Trophoblast cell (in vitro differentiated cells and primary cell): ENCODE measurements at regions not wholly inside any gene's neighbourhood (a gene's known extent, or its start where the extent isn't known, plus 50 kb on each side); places are given as distances from the start of the nearest gene placed in this dataset.

Source experiments
- DNase-seq, 2 donors: peaks; one replicate each; pipeline ENCODE4 v3.0.0-alpha.2; 2016
- H2AFZ ChIP-seq: 2 replicates; pipeline ENCODE4 v1.6.1; 2013; ENCODE audit warnings: low read length, moderate library complexity, mild to moderate bottlenecking; ENCODE audit not compliant: insufficient read depth, poor library complexity
- H2AK5ac ChIP-seq: 2 replicates; pipeline ENCODE4 v1.6.1; 2013; ENCODE audit warnings: mild to moderate bottlenecking, low read length
- H2BK120ac ChIP-seq: 2 replicates; pipeline ENCODE4 v1.6.1; 2013; ENCODE audit warnings: low read length, mild to moderate bottlenecking, moderate library complexity; ENCODE audit not compliant: insufficient read depth, poor library complexity
- H2BK12ac ChIP-seq: 2 replicates; pipeline ENCODE4 v1.6.1; 2013; ENCODE audit warnings: mild to moderate bottlenecking, low read length, moderate library complexity
- H2BK5ac ChIP-seq: 2 replicates; pipeline ENCODE4 v1.6.1; 2013; ENCODE audit warnings: low read length, low read depth, moderate library complexity, mild to moderate bottlenecking; ENCODE audit not compliant: poor library complexity
- H3K14ac ChIP-seq: 2 replicates; pipeline ENCODE4 v1.6.1; 2013; ENCODE audit warnings: mild to moderate bottlenecking, low read length
- H3K18ac ChIP-seq: 2 replicates; pipeline ENCODE4 v1.6.1; 2013; ENCODE audit warnings: mild to moderate bottlenecking, low read length
- H3K23ac ChIP-seq: 2 replicates; pipeline ENCODE4 v1.6.1; 2013; ENCODE audit warnings: low read length
- H3K27ac ChIP-seq: 2 replicates; pipeline ENCODE4 v1.5.1; 2013; ENCODE audit warnings: low read depth, mild to moderate bottlenecking, inconsistent platforms, low read length, moderate library complexity
- H3K27me3 ChIP-seq: 2 replicates; pipeline ENCODE4 v1.6.1; 2013; ENCODE audit warnings: inconsistent platforms, mild to moderate bottlenecking, low read length, moderate library complexity; ENCODE audit not compliant: insufficient read depth
- H3K36me3 ChIP-seq, 2 experiments: 1 replicate in 1 of 2; 2 replicates in 1 of 2; pipeline ENCODE4 v1.6.1; 2013; ENCODE audit warnings: low read length in 2 of 2, mild to moderate bottlenecking in 2 of 2, moderate library complexity in 1 of 2; ENCODE audit not compliant: insufficient read depth in 2 of 2, control insufficient read depth in 1 of 2
- H3K4ac ChIP-seq: 2 replicates; pipeline ENCODE4 v1.6.1; 2013; ENCODE audit warnings: low read depth, mild to moderate bottlenecking, low read length, moderate library complexity
- H3K4me1 ChIP-seq, 2 experiments: 1 replicate in 1 of 2; 2 replicates in 1 of 2; pipeline ENCODE4 v1.6.1; 2013; ENCODE audit warnings: low read length in 2 of 2, mild to moderate bottlenecking in 2 of 2, moderate library complexity in 1 of 2; ENCODE audit not compliant: insufficient read depth in 2 of 2, control insufficient read depth in 1 of 2
- H3K4me2 ChIP-seq: 2 replicates; pipeline ENCODE4 v1.6.1; 2013; ENCODE audit warnings: inconsistent platforms, mild to moderate bottlenecking, low read length, moderate library complexity
- H3K4me3 ChIP-seq: 2 replicates; pipeline ENCODE4 v1.5.1; 2013; ENCODE audit warnings: mild to moderate bottlenecking, low read depth, low read length, inconsistent platforms
- H3K79me1 ChIP-seq: one replicate; pipeline ENCODE4 v1.6.1; 2013; ENCODE audit warnings: low read length
- H3K79me2 ChIP-seq: 2 replicates; pipeline ENCODE4 v1.6.1; 2013; ENCODE audit warnings: low read length, mild to moderate bottlenecking; ENCODE audit not compliant: control insufficient read depth, insufficient read depth, poor library complexity
- H3K9ac ChIP-seq: 2 replicates; pipeline ENCODE4 v1.6.1; 2013; ENCODE audit warnings: mild to moderate bottlenecking, low read length
- H3K9me3 ChIP-seq: 2 replicates; pipeline ENCODE4 v1.6.1; 2013; ENCODE audit warnings: low read depth, mild to moderate bottlenecking, control low read depth, inconsistent platforms, low read length; ENCODE audit not compliant: insufficient read depth
- H4K12ac ChIP-seq: 2 replicates; pipeline ENCODE4 v1.6.1; 2013; ENCODE audit warnings: low read depth, mild to moderate bottlenecking, low read length, moderate library complexity
- H4K8ac ChIP-seq: 2 replicates; pipeline ENCODE4 v1.6.1; 2013; ENCODE audit warnings: low read depth, mild to moderate bottlenecking, low read length, moderate library complexity
- H4K91ac ChIP-seq: one replicate; pipeline ENCODE4 v1.6.1; 2013; ENCODE audit warnings: low read depth, mild to moderate bottlenecking, low read length, moderate library complexity
- WGBS: extraction: QIAGEN DNeasy Blood & Tissue Kit; methylation state at CpG from one replicate; pipeline ENCODE4 v1.1.7; 2013; ENCODE audit warnings: missing lambda C conversion rate; ENCODE audit not compliant: insufficient read length, insufficient coverage; ENCODE audit errors: extremely low coverage; 5-methylcytosine and 5-hydroxymethylcytosine counted together

GRCh38 chr6:139882234-139882633 is 507.8 kb upstream of the CITED2 start:
- no peak overlapping the region for H2AFZ ChIP-seq
- peak overlapping the region; percentile 6 for H3K4me2 ChIP-seq
- no peak overlapping the region for H4K8ac ChIP-seq
- H3K27ac ChIP-seq = peak overlapping the region; percentile 71
- no peaks in the 10 kb centered on the region for H3K27me3 ChIP-seq
- whole genome bisulfite sequencing = no CpG with 5 or more reads among the region's 6 CpGs
- H2AK5ac ChIP-seq = no peak overlapping the region
- H3K9ac ChIP-seq = no peak overlapping the region
- peaks cover 10% of the 10 kb centered on the region for H3K79me1 ChIP-seq
- no peaks in the 10 kb centered on the region for H3K9me3 ChIP-seq
- peaks cover 3 to 7% of the 10 kb centered on the region in 2 experiments for H3K4me1 ChIP-seq
- H2BK12ac ChIP-seq = no peak overlapping the region
- no peak overlapping the region for H3K18ac ChIP-seq
- H3K14ac ChIP-seq = no peak overlapping the region
- no peak overlapping the region for H3K4me3 ChIP-seq
- no peak overlapping the region for H2BK120ac ChIP-seq
- no peaks in the 10 kb centered on the region for H3K79me2 ChIP-seq
- H3K23ac ChIP-seq = no peak overlapping the region
- no peak overlapping the region for H3K4ac ChIP-seq
- no peaks in the 10 kb centered on the region for H3K36me3 ChIP-seq
- no peak for DNase-seq
- no peak overlapping the region for H4K91ac ChIP-seq
- H2BK5ac ChIP-seq = peak overlapping the region; percentile 49
- H4K12ac ChIP-seq = no peak overlapping the region

- H3K27ac ChIP-seq = peak overlapping the region; percentile 71
- no peak overlapping the region for H3K9ac ChIP-seq
- no peak overlapping the region for H3K23ac ChIP-seq
- no peak overlapping the region for H3K4me3 ChIP-seq
- H3K4me2 ChIP-seq = no peak overlapping the region
- WGBS = no CpG with 5 or more reads among the region's 2 CpGs
- H3K4me1 ChIP-seq = peaks cover 3 to 7% of the 10 kb centered on the region in 2 experiments
- peak overlapping the region; percentile 49 for H2BK5ac ChIP-seq
- H3K79me1 ChIP-seq = peaks cover 10% of the 10 kb centered on the region
- peak overlapping the region; percentile 76 for H4K8ac ChIP-seq
- peak overlapping the region; percentile 80 for H4K91ac ChIP-seq
- no peaks in the 10 kb centered on the region for H3K27me3 ChIP-seq
- no peak overlapping the region for H2AFZ ChIP-seq
- no peaks in the 10 kb centered on the region for H3K79me2 ChIP-seq
- H3K4ac ChIP-seq = no peak overlapping the region
- H4K12ac ChIP-seq = no peak overlapping the region
- H2AK5ac ChIP-seq = no peak overlapping the region
- DNase-seq = peak in 1 of 2 donors; percentile 47
- H3K9me3 ChIP-seq = no peaks in the 10 kb centered on the region
- no peak overlapping the region for H3K18ac ChIP-seq
- no peaks in the 10 kb centered on the region for H3K36me3 ChIP-seq
- H2BK120ac ChIP-seq = peak overlapping the region; percentile 77
- peak overlapping the region; percentile 86 for H2BK12ac ChIP-seq
- no peak overlapping the region for H3K14ac ChIP-seq
Observed at GRCh38 chr6:139881728-139882211, 507.3 kb upstream of the CITED2 start.

GRCh38 chr6:139881236-139881635 is 506.8 kb upstream of the CITED2 start:
- no peak for DNase-seq
- H3K79me1 ChIP-seq = peaks cover 10% of the 10 kb centered on the region
- H2BK5ac ChIP-seq = peak overlapping the region; percentile 69
- peaks cover 3 to 7% of the 10 kb centered on the region in 2 experiments for H3K4me1 ChIP-seq
- H2BK120ac ChIP-seq = peak overlapping the region; percentile 38
- no peak overlapping the region for H4K91ac ChIP-seq
- H4K12ac ChIP-seq = no peak overlapping the region
- no peak overlapping the region for H3K9ac ChIP-seq
- no peaks in the 10 kb centered on the region for H3K36me3 ChIP-seq
- WGBS = no CpG with 5 or more reads among the region's 4 CpGs
- H3K79me2 ChIP-seq = no peaks in the 10 kb centered on the region
- no peak overlapping the region for H2AFZ ChIP-seq
- no peaks in the 10 kb centered on the region for H3K27me3 ChIP-seq
- H3K4ac ChIP-seq = no peak overlapping the region
- H3K4me3 ChIP-seq = no peak overlapping the region
- H3K23ac ChIP-seq = no peak overlapping the region
- no peaks in the 10 kb centered on the region for H3K9me3 ChIP-seq
- no peak overlapping the region for H3K14ac ChIP-seq
- peak overlapping the region; percentile 92 for H2BK12ac ChIP-seq
- H3K27ac ChIP-seq = no peak overlapping the region
- peak overlapping the region; percentile 66 for H4K8ac ChIP-seq
- H3K4me2 ChIP-seq = no peak overlapping the region
- H2AK5ac ChIP-seq = peak overlapping the region; percentile 90
- no peak overlapping the region for H3K18ac ChIP-seq

- Histone ChIP-seq H3K79me1 (peaks cover 10% of the 10 kb centered on the region), H3K36me3 (no peaks in the 10 kb centered on the region), H4K12ac (no peak overlapping the region), H2AFZ (no peak overlapping the region), H2AK5ac (no peak overlapping the region), H4K8ac (no peak overlapping the region), H3K4me2 (no peak overlapping the region), H3K27ac (no peak overlapping the region), H3K9ac (no peak overlapping the region), H2BK120ac (no peak overlapping the region), H3K9me3 (no peaks in the 10 kb centered on the region), H3K4me3 (no peak overlapping the region), H3K4ac (no peak overlapping the region), H3K79me2 (no peaks in the 10 kb centered on the region), H3K4me1 (peaks cover 3 to 7% of the 10 kb centered on the region in 2 experiments), H3K14ac (no peak overlapping the region), H2BK5ac (no peak overlapping the region), H2BK12ac (no peak overlapping the region), H3K18ac (no peak overlapping the region), H4K91ac (no peak overlapping the region), H3K23ac (no peak overlapping the region), H3K27me3 (no peaks in the 10 kb centered on the region)
- DNase-seq = peak; percentile 41 to 81
- WGBS = no CpG with 5 or more reads among the region's 5 CpGs
Observed at GRCh38 chr6:139879823-139880356, 505.4 kb upstream of the CITED2 start.
